ENCODE measurements at regions not wholly inside any gene's neighbourhood (a gene's known extent, or its start where the extent isn't known, plus 50 kb on each side); places are given as distances from the start of the nearest gene placed in this dataset.

GRCh38 chr4:101451086-101451485 is 103.8 kb upstream of the PPP3CA start:
- no peak for DNase-seq
- ATAC-seq, result no peak
- no peaks in the 10 kb centered on the region for H3K9me3 ChIP-seq
- H3K36me3 ChIP-seq, result no peaks in the 10 kb centered on the region
- TF ChIP-seq CTCF (IDR thresholded peaks at IDR 0.05), result no peak
- intact Hi-C loops (cut with DNase I), result no loop called here
- no peaks in the 10 kb centered on the region for H3K27me3 ChIP-seq (ENCODE audit: low read depth)
- no peaks in the 10 kb centered on the region for H3K4me1 ChIP-seq
- no peak overlapping the region for H3K27ac ChIP-seq
- H3K4me3 ChIP-seq, result no peak overlapping the region

GRCh38 chr4:101441446-101441845 is 94.1 kb upstream of the PPP3CA start:
- ATAC-seq (no peak), DNase-seq (no peak)
- no peak for TF ChIP-seq CTCF (IDR thresholded peaks at IDR 0.05)
- no peaks in the 10 kb centered on the region for H3K36me3 ChIP-seq
- H3K4me1 ChIP-seq, result no peaks in the 10 kb centered on the region
- H3K27me3 ChIP-seq (ENCODE audit: low read depth), result no peaks in the 10 kb centered on the region
- no peak overlapping the region for H3K4me3 ChIP-seq
- no peak overlapping the region for H3K27ac ChIP-seq
- intact Hi-C loops (cut with DNase I), result no loop called here
- no peaks in the 10 kb centered on the region for H3K9me3 ChIP-seq

GRCh38 chr4:101439926-101440325 is 92.6 kb upstream of the PPP3CA start:
- no peak for TF ChIP-seq CTCF (IDR thresholded peaks at IDR 0.05)
- ATAC-seq, result no peak
- intact Hi-C loops (cut with DNase I), result no loop called here

GRCh38 chr4:101421386-101421785 is 74.1 kb upstream of the PPP3CA start:
- TF ChIP-seq CTCF (IDR thresholded peaks at IDR 0.05), result no peak
- ATAC-seq, result no peak

More at GRCh38 chr4:101439926-101440325, 92.6 kb upstream of the PPP3CA start:
- no peak overlapping the region for H3K27ac ChIP-seq
- DNase-seq, result no peak
- H3K27me3 ChIP-seq (ENCODE audit: low read depth), result no peaks in the 10 kb centered on the region
- H3K36me3 ChIP-seq, result no peaks in the 10 kb centered on the region
- H3K9me3 ChIP-seq, result no peaks in the 10 kb centered on the region
- H3K4me3 ChIP-seq, result no peak overlapping the region
- no peaks in the 10 kb centered on the region for H3K4me1 ChIP-seq

GRCh38 chr4:101420661-101421060 is 73.3 kb upstream of the PPP3CA start:
- Histone ChIP-seq H3K36me3 (no peaks in the 10 kb centered on the region), H3K27me3 (ENCODE audit: low read depth) (no peaks in the 10 kb centered on the region), H3K4me3 (no peak overlapping the region), H3K4me1 (peaks cover 5% of the 10 kb centered on the region), H3K27ac (no peak overlapping the region), H3K9me3 (no peaks in the 10 kb centered on the region)
- no peak for TF ChIP-seq CTCF (IDR thresholded peaks at IDR 0.05)
- intact Hi-C loops (cut with DNase I), result no loop called here
- DNase-seq (no peak), ATAC-seq (no peak)

More at GRCh38 chr4:101421386-101421785, 74.1 kb upstream of the PPP3CA start:
- H3K9me3 ChIP-seq, result no peaks in the 10 kb centered on the region
- intact Hi-C loops (cut with DNase I), result no loop called here
- H3K36me3 ChIP-seq, result no peaks in the 10 kb centered on the region
- H3K27me3 ChIP-seq (ENCODE audit: low read depth), result no peaks in the 10 kb centered on the region
- no peak for DNase-seq
- H3K27ac ChIP-seq, result no peak overlapping the region
- no peak overlapping the region for H3K4me3 ChIP-seq
- H3K4me1 ChIP-seq, result peaks cover 5% of the 10 kb centered on the region

Measured in lower lobe of right lung (tissue), 2 donors.